NCI-H2227 (cell line): ENCODE measurements at regions not wholly inside any gene's neighbourhood (a gene's known extent, or its start where the extent isn't known, plus 50 kb on each side); places are given as distances from the start of the nearest gene placed in this dataset.
"Not testable (repeated sequence)": the region's sequence is repeated elsewhere in the genome, so short reads cannot be mapped to it uniquely, and the experiment has no call there.

Source experiments
- DNase-seq: peaks from one replicate; lab custom pipeline; 2025; ENCODE audit not compliant: unreplicated experiment; lab: John Stamatoyannopoulos, UW

- not testable (repeated sequence) for DNase-seq
Observed at GRCh38 chr2:89205153-89205552, 513.7 kb downstream of the RPIA start.

- DNase-seq, result not testable (repeated sequence)
Observed at GRCh38 chr2:89208144-89208932, 516.9 kb downstream of the RPIA start.

GRCh38 chr2:89213151-89213550 is 521.7 kb downstream of the RPIA start:
- not testable (repeated sequence) for DNase-seq

GRCh38 chr2:89213811-89214210 is 522.3 kb downstream of the RPIA start:
- not testable (repeated sequence) for DNase-seq

- not testable (repeated sequence) for DNase-seq
Observed at GRCh38 chr2:89221474-89221873, 530.0 kb downstream of the RPIA start.

- not testable (repeated sequence) for DNase-seq
Observed at GRCh38 chr2:89222063-89222732, 530.7 kb downstream of the RPIA start.

- DNase-seq, result not testable (repeated sequence)
Observed at GRCh38 chr2:89224803-89225202, 533.3 kb downstream of the RPIA start.

- not testable (repeated sequence) for DNase-seq
Observed at GRCh38 chr2:89229979-89230378, 538.5 kb downstream of the RPIA start.

GRCh38 chr2:89231241-89231640 is 539.8 kb downstream of the RPIA start:
- not testable (repeated sequence) for DNase-seq

- DNase-seq, result not testable (repeated sequence)
Observed at GRCh38 chr2:89233931-89234330, 542.5 kb downstream of the RPIA start.

- not testable (repeated sequence) for DNase-seq
Observed at GRCh38 chr2:89234818-89235466, 543.5 kb downstream of the RPIA start.

- DNase-seq, result not testable (repeated sequence)
Observed at GRCh38 chr2:89236832-89237450, 545.5 kb downstream of the RPIA start.

GRCh38 chr2:89237783-89238182 is 546.3 kb downstream of the RPIA start:
- not testable (repeated sequence) for DNase-seq

- not testable (repeated sequence) for DNase-seq
Observed at GRCh38 chr2:89243114-89243700, 551.7 kb downstream of the RPIA start.

- DNase-seq, result not testable (repeated sequence)
Observed at GRCh38 chr2:89244407-89244806, 552.9 kb downstream of the RPIA start.

- not testable (repeated sequence) for DNase-seq
Observed at GRCh38 chr2:89245478-89245877, 554.0 kb downstream of the RPIA start.

GRCh38 chr2:89246027-89246426 is 554.6 kb downstream of the RPIA start:
- not testable (repeated sequence) for DNase-seq

GRCh38 chr2:89246620-89247019 is 555.1 kb downstream of the RPIA start:
- not testable (repeated sequence) for DNase-seq

GRCh38 chr2:89255013-89255412 is 563.5 kb downstream of the RPIA start:
- DNase-seq, result not testable (repeated sequence)

- DNase-seq, result not testable (repeated sequence)
Observed at GRCh38 chr2:89273443-89273842, 582.0 kb downstream of the RPIA start.

GRCh38 chr2:89280536-89280935 is 589.1 kb downstream of the RPIA start:
- DNase-seq, result not testable (repeated sequence)
